CD14-positive monocyte (primary cell): ENCODE measurements at regions not wholly inside any gene's neighbourhood (a gene's known extent, or its start where the extent isn't known, plus 50 kb on each side); places are given as distances from the start of the nearest gene placed in this dataset.

Experiments used
- DNase-seq, 3 donors: peaks; one replicate each; pipeline ENCODE4 v3.0.0-alpha.2; 2011 to 2022
- H2AFZ ChIP-seq: 2 replicates; pipeline ENCODE4 v1.6.0; 2012; ENCODE audit warnings: mild to moderate bottlenecking, low read depth, low read length, inconsistent platforms; ENCODE audit not compliant: insufficient read depth, poor library complexity, severe bottlenecking
- H3K27ac ChIP-seq, 2 donors: 1 replicate in 1 of 2; 2 replicates in 1 of 2; pipeline ENCODE4 v1.5.1; 2012 to 2013; ENCODE audit warnings: low read length in 2 of 2, control low read depth in 1 of 2, inconsistent platforms in 1 of 2, low read depth in 1 of 2, mild to moderate bottlenecking in 1 of 2
- H3K27me3 ChIP-seq, 2 donors: one replicate each; pipeline versions ENCODE4 v1.6.0 to v1.6.1; 2011 to 2013; ENCODE audit warnings: low read length in 2 of 2; ENCODE audit not compliant: control insufficient read depth in 2 of 2, insufficient read depth in 2 of 2
- H3K36me3 ChIP-seq, 2 donors: replicated peaks in 1 of 2; 1 replicate in 1 of 2; 2 replicates in 1 of 2; pipeline versions ENCODE4 v1.5.1 to v1.6.1; 2012 to 2013; ENCODE audit warnings: low read length in 2 of 2, control low read depth in 1 of 2, inconsistent platforms in 1 of 2, mild to moderate bottlenecking in 1 of 2; ENCODE audit not compliant: insufficient read depth in 2 of 2, control insufficient read depth in 1 of 2
- H3K4me1 ChIP-seq, 2 donors: 1 replicate in 1 of 2; 2 replicates in 1 of 2; pipeline versions ENCODE4 v1.5.1 to v1.6.1; 2012 to 2013; ENCODE audit warnings: low read length in 2 of 2, control low read depth in 1 of 2, inconsistent platforms in 1 of 2, mild to moderate bottlenecking in 1 of 2, moderate library complexity in 1 of 2; ENCODE audit not compliant: insufficient read depth in 2 of 2, control insufficient read depth in 1 of 2
- H3K4me2 ChIP-seq: replicated peaks from 2 replicates; pipeline ENCODE3; 2012; ENCODE audit warnings: low read length, moderate library complexity, mild to moderate bottlenecking; ENCODE audit not compliant: poor library complexity, severe bottlenecking; ENCODE audit errors: extremely low read depth
- H3K4me3 ChIP-seq, 3 experiments: fragments of 200-600 bp in 1 of 3; sonication (generic) in 1 of 3; replicated peaks in 1 of 3; 1 replicate in 2 of 3; 2 replicates in 1 of 3; pipeline ENCODE4 v1.5.1; 2011 to 2013; ENCODE audit warnings: low read length in 3 of 3, mild to moderate bottlenecking in 3 of 3, control low read depth in 2 of 3, low read depth in 2 of 3, inconsistent platforms in 1 of 3, moderate library complexity in 1 of 3
- H3K79me2 ChIP-seq: 2 replicates; pipeline ENCODE4 v1.6.0; 2012; ENCODE audit warnings: mild to moderate bottlenecking, control low read depth, inconsistent platforms, low read length, moderate library complexity; ENCODE audit not compliant: insufficient read depth
- H3K9ac ChIP-seq: 2 replicates; pipeline ENCODE4 v1.6.0; 2017; ENCODE audit warnings: low read length, mild to moderate bottlenecking; ENCODE audit not compliant: insufficient read depth, poor library complexity, severe bottlenecking
- H3K9me3 ChIP-seq, 2 donors: replicated peaks in 1 of 2; 1 replicate in 1 of 2; 2 replicates in 1 of 2; pipeline versions ENCODE4 v1.5.1 to v1.6.1; 2012 to 2013; ENCODE audit warnings: low read length in 2 of 2, control low read depth in 1 of 2; ENCODE audit not compliant: control insufficient read depth in 1 of 2, insufficient read depth in 1 of 2
- H4K20me1 ChIP-seq: 2 replicates; pipeline ENCODE4 v1.6.0; 2012; ENCODE audit warnings: mild to moderate bottlenecking, low read length, control low read depth, moderate library complexity; ENCODE audit not compliant: insufficient read depth
- H3K27ac Mint-ChIP-seq, 7 donors: one replicate each; pipeline ENCODE4 v1.8.0; 2020; ENCODE audit warnings: mild to moderate bottlenecking in 7 of 7, mixed read lengths in 7 of 7, moderate library complexity in 6 of 7, inconsistent platforms in 2 of 7
- H3K27me3 Mint-ChIP-seq, 3 donors: one replicate each; pipeline ENCODE4 v1.8.0; 2021 to 2022; ENCODE audit warnings: low read depth in 3 of 3, mild to moderate bottlenecking in 3 of 3, mixed read lengths in 3 of 3, moderate library complexity in 3 of 3, inconsistent platforms in 1 of 3
- H3K36me3 Mint-ChIP-seq, 2 donors: one replicate each; pipeline ENCODE4 v1.8.0; 2020; ENCODE audit warnings: mixed read lengths in 2 of 2, inconsistent platforms in 1 of 2, mild to moderate bottlenecking in 1 of 2
- H3K4me1 Mint-ChIP-seq: one replicate; pipeline ENCODE4 v1.8.0; 2020; ENCODE audit warnings: mild to moderate bottlenecking, mixed read lengths
- H3K4me3 Mint-ChIP-seq, 2 donors: one replicate each; pipeline ENCODE4 v1.8.0; 2020; ENCODE audit warnings: mild to moderate bottlenecking in 2 of 2, mixed read lengths in 2 of 2, moderate library complexity in 1 of 2
- H3K9me3 Mint-ChIP-seq, 7 donors: one replicate each; pipeline ENCODE4 v1.8.0; 2020 to 2022; ENCODE audit warnings: mixed read lengths in 7 of 7, mild to moderate bottlenecking in 6 of 7, moderate library complexity in 6 of 7, inconsistent platforms in 2 of 7
- WGBS: methylation state at CpG from one replicate; pipeline ENCODE4 v1.1.5; 2013; ENCODE audit warnings: missing lambda C conversion rate; ENCODE audit not compliant: insufficient coverage; 5-methylcytosine and 5-hydroxymethylcytosine counted together
- intact Hi-C, 2 donors: fragments of 100-400 bp; cut with micrococcal nuclease; formaldehyde crosslinking; loops; one replicate each; pipeline versions ENCODE4 v1.15.0 to v1.15.1; 2023
- TF ChIP-seq, protein P1 (sequence below): fragments of 200-600 bp; IDR thresholded peaks from one replicate; pipeline ENCODE4 v1.8.0; 2022; ENCODE audit warnings: antibody characterized with exemption, mild to moderate bottlenecking

DNA sequence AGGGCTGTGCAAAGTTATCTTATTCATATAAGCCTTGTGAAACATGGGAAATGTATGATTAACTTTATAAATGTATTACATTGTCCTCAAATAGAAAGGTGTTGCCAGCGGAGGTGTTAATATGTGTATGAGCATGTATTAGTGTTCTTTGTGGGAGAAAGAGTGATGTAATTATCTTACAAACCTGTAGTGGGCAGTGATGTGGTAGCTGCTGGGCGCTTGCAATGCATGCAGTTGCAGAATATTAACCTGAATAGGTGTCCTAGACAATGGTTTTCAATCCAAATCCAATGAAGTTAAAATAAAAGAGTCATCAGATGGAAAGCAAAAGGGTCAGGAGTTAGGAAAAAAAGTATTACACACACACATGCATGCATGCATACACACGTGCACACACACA is 881.3 kb upstream of the CADM2 start:
- Histone ChIP-seq H3K9me3 (peaks cover 0 to 3% of the 10 kb centered on the region in 2 donors), H4K20me1 (no peaks in the 10 kb centered on the region), H3K27me3 (no peaks in the 10 kb centered on the region), H3K79me2 (no peaks in the 10 kb centered on the region), H3K4me2 (no peak overlapping the region), H3K4me1 (no peaks in the 10 kb centered on the region), H3K36me3 (no peaks in the 10 kb centered on the region), H2AFZ (no peak overlapping the region), H3K27ac (no peak overlapping the region), H3K9ac (no peak overlapping the region), H3K4me3 (no peak overlapping the region)
- Mint-ChIP-seq H3K27me3 (no peaks in the 10 kb centered on the region), H3K27ac (no peak overlapping the region), H3K36me3 (no peaks in the 10 kb centered on the region), H3K9me3 (peaks cover 0 to 5% (median 2%) of the 10 kb centered on the region in 7 donors), H3K4me1 (no peaks in the 10 kb centered on the region), H3K4me3 (no peak overlapping the region)
- intact Hi-C loops: no loop called here
- TF ChIP-seq, protein P1, sequence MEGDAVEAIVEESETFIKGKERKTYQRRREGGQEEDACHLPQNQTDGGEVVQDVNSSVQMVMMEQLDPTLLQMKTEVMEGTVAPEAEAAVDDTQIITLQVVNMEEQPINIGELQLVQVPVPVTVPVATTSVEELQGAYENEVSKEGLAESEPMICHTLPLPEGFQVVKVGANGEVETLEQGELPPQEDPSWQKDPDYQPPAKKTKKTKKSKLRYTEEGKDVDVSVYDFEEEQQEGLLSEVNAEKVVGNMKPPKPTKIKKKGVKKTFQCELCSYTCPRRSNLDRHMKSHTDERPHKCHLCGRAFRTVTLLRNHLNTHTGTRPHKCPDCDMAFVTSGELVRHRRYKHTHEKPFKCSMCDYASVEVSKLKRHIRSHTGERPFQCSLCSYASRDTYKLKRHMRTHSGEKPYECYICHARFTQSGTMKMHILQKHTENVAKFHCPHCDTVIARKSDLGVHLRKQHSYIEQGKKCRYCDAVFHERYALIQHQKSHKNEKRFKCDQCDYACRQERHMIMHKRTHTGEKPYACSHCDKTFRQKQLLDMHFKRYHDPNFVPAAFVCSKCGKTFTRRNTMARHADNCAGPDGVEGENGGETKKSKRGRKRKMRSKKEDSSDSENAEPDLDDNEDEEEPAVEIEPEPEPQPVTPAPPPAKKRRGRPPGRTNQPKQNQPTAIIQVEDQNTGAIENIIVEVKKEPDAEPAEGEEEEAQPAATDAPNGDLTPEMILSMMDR: no peak
- DNase-seq: no peak
- WGBS: 80% methylated on average over 1 of the region's 3 CpGs

DNA sequence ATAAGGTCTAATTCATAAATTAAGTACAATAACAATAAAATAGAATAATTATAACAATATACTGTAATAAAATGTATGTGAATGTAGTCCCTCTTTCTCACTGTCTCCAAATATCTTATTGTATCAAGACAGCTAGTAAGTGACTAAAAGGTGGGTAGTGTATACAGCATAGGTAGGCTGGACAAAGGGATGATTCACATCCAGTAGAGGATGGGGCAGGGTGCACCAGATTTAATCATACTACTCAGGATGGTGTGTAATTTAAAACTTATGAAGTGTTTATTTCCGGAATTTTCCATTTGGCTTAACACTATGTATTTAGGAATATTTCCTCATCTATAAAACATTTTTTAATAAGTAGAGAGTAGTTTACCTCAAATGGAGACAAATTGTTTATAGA is 876.1 kb upstream of the CADM2 start:
- TF ChIP-seq, protein P1: no peak

More for the DNA sequence above, 876.1 kb upstream of the CADM2 start:
- DNase-seq: no peak
- no CpG with 5 or more reads among the region's 1 CpG for WGBS
- H3K4me1 ChIP-seq: no peaks in the 10 kb centered on the region
- H2AFZ ChIP-seq: no peak overlapping the region
- no peak overlapping the region for H3K27ac ChIP-seq
- H3K36me3 ChIP-seq: no peaks in the 10 kb centered on the region
- Mint-ChIP-seq H3K4me1 (no peaks in the 10 kb centered on the region), H3K9me3 (peaks cover 1 to 13% (median 6%) of the 10 kb centered on the region in 7 donors), H3K36me3 (no peaks in the 10 kb centered on the region), H3K27me3 (no peaks in the 10 kb centered on the region), H3K4me3 (no peak overlapping the region), H3K27ac (no peak overlapping the region)
- H3K27me3 ChIP-seq: no peaks in the 10 kb centered on the region
- no peak overlapping the region for H3K9ac ChIP-seq
- peaks cover 0 to 5% of the 10 kb centered on the region in 2 donors for H3K9me3 ChIP-seq
- H3K4me3 ChIP-seq: no peak overlapping the region
- H4K20me1 ChIP-seq: no peaks in the 10 kb centered on the region
- intact Hi-C loops: no loop called here
- no peaks in the 10 kb centered on the region for H3K79me2 ChIP-seq
- H3K4me2 ChIP-seq: no peak overlapping the region
